Hepatic stellate cell (primary cell): ENCODE measurements at regions not wholly inside any gene's neighbourhood (a gene's known extent, or its start where the extent isn't known, plus 50 kb on each side); places are given as distances from the start of the nearest gene placed in this dataset.

Experiments
- DNase-seq: peaks from one replicate; pipeline ENCODE4 v3.0.0; 2011; ENCODE audit warnings: low spot score

GRCh38 chr3:30167541-30168011 lies 438.8 kb upstream of the TGFBR2 start:
- DNase-seq, result no peak

- no peak for DNase-seq
These were observed 436.9 kb upstream of the TGFBR2 start for GRCh38 chr3:30169487-30169886.

- DNase-seq, result no peak
These were observed 435.5 kb upstream of the TGFBR2 start for GRCh38 chr3:30170681-30171438.

- DNase-seq, result no peak
These were observed 432.0 kb upstream of the TGFBR2 start for GRCh38 chr3:30174357-30174756.

- no peak for DNase-seq
These were observed 425.9 kb upstream of the TGFBR2 start for GRCh38 chr3:30180310-30181177.

- no peak for DNase-seq
These were observed 425.3 kb upstream of the TGFBR2 start for GRCh38 chr3:30181178-30181465.

- DNase-seq, result no peak
These were observed 424.8 kb upstream of the TGFBR2 start for GRCh38 chr3:30181581-30181980.

- DNase-seq, result no peak
These were observed 423.0 kb upstream of the TGFBR2 start for GRCh38 chr3:30183421-30183820.

GRCh38 chr3:30184091-30184810 lies 422.1 kb upstream of the TGFBR2 start:
- DNase-seq, result no peak

GRCh38 chr3:30185872-30186271 lies 420.5 kb upstream of the TGFBR2 start:
- DNase-seq, result no peak

- DNase-seq, result no peak
These were observed 419.6 kb upstream of the TGFBR2 start for GRCh38 chr3:30186741-30187219.

- DNase-seq, result no peak
These were observed 419.0 kb upstream of the TGFBR2 start for GRCh38 chr3:30187366-30187765.

GRCh38 chr3:30188713-30189112 lies 417.7 kb upstream of the TGFBR2 start:
- no peak for DNase-seq

GRCh38 chr3:30189900-30190299 lies 416.5 kb upstream of the TGFBR2 start:
- DNase-seq, result no peak

GRCh38 chr3:30193625-30194044 lies 412.8 kb upstream of the TGFBR2 start:
- no peak for DNase-seq

GRCh38 chr3:30195352-30195751 lies 411.0 kb upstream of the TGFBR2 start:
- no peak for DNase-seq

- no peak for DNase-seq
These were observed 408.2 kb upstream of the TGFBR2 start for GRCh38 chr3:30198162-30198561.

- no peak for DNase-seq
These were observed 407.2 kb upstream of the TGFBR2 start for GRCh38 chr3:30199096-30199759.

- DNase-seq, result no peak
These were observed 406.5 kb upstream of the TGFBR2 start for GRCh38 chr3:30199855-30200254.

- no peak for DNase-seq
These were observed 404.7 kb upstream of the TGFBR2 start for GRCh38 chr3:30201715-30202114.

- DNase-seq, result no peak
These were observed 403.1 kb upstream of the TGFBR2 start for GRCh38 chr3:30203301-30203700.

GRCh38 chr3:30204126-30204525 lies 402.3 kb upstream of the TGFBR2 start:
- no peak for DNase-seq
